Endothelial cell (in vitro differentiated cells): ENCODE measurements at regions not wholly inside any gene's neighbourhood (a gene's known extent, or its start where the extent isn't known, plus 50 kb on each side); places are given as distances from the start of the nearest gene placed in this dataset.
"Not testable (repeated sequence)": the region's sequence is repeated elsewhere in the genome, so short reads cannot be mapped to it uniquely, and the experiment has no call there.

Experiments used
- DNase-seq: peaks from one replicate; pipeline ENCODE4 v3.0.0; 2021; ENCODE audit warnings: low spot score
- H3K27ac Mint-ChIP-seq: one replicate; pipeline ENCODE4 v1.8.0; 2021; ENCODE audit warnings: mixed read lengths, inconsistent platforms; ENCODE audit not compliant: unreplicated experiment
- H3K27me3 Mint-ChIP-seq: one replicate; pipeline ENCODE4 v1.8.0; 2021; ENCODE audit warnings: mild to moderate bottlenecking, moderate library complexity, mixed read lengths, inconsistent platforms; ENCODE audit not compliant: unreplicated experiment
- H3K36me3 Mint-ChIP-seq: one replicate; pipeline ENCODE4 v1.8.0; 2021; ENCODE audit warnings: mild to moderate bottlenecking, low read depth, mixed read lengths, inconsistent platforms; ENCODE audit not compliant: unreplicated experiment
- H3K4me1 Mint-ChIP-seq: one replicate; pipeline ENCODE4 v1.8.0; 2021; ENCODE audit warnings: mild to moderate bottlenecking, mixed read lengths, inconsistent platforms; ENCODE audit not compliant: unreplicated experiment
- H3K4me3 Mint-ChIP-seq: one replicate; pipeline ENCODE4 v1.8.0; 2021; ENCODE audit warnings: mild to moderate bottlenecking, mixed read lengths, inconsistent platforms; ENCODE audit not compliant: unreplicated experiment
- H3K9me3 Mint-ChIP-seq: one replicate; pipeline ENCODE4 v1.8.0; 2021; ENCODE audit warnings: mixed read lengths, inconsistent platforms; ENCODE audit not compliant: unreplicated experiment
- TF ChIP-seq, protein P1 (sequence below): fragments of 200-600 bp; sonication (generic); IDR thresholded peaks from one replicate; pipeline ENCODE4 v1.5.0; 2021; ENCODE audit warnings: antibody characterized with exemption; ENCODE audit not compliant: unreplicated experiment

DNA sequence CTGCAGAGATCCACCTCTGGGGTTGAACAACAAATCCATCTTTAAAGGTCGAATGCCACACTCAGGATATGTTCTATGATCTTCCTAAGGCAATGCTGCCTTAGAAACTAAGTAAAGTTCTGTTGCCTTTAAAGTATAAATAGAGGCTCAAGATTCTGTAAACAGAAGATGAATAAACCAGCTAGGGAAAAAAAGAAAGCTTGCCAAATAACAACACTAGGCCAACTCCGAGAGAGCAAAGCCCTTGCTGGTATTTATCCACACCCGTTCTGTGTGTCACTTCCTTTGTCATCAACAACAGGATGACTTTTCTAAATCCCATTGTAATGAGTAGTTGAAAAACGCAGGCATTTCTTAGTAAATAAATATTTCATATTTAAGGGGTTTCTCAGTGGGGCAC lies 330.0 kb upstream of the GLI3 start:
- no peak overlapping the region for H3K4me3 Mint-ChIP-seq
- H3K9me3 Mint-ChIP-seq: no peaks in the 10 kb centered on the region
- no peak overlapping the region for H3K27ac Mint-ChIP-seq
- DNase-seq: no peak
- H3K36me3 Mint-ChIP-seq: no peaks in the 10 kb centered on the region
- no peaks in the 10 kb centered on the region for H3K4me1 Mint-ChIP-seq
- TF ChIP-seq, protein P1, sequence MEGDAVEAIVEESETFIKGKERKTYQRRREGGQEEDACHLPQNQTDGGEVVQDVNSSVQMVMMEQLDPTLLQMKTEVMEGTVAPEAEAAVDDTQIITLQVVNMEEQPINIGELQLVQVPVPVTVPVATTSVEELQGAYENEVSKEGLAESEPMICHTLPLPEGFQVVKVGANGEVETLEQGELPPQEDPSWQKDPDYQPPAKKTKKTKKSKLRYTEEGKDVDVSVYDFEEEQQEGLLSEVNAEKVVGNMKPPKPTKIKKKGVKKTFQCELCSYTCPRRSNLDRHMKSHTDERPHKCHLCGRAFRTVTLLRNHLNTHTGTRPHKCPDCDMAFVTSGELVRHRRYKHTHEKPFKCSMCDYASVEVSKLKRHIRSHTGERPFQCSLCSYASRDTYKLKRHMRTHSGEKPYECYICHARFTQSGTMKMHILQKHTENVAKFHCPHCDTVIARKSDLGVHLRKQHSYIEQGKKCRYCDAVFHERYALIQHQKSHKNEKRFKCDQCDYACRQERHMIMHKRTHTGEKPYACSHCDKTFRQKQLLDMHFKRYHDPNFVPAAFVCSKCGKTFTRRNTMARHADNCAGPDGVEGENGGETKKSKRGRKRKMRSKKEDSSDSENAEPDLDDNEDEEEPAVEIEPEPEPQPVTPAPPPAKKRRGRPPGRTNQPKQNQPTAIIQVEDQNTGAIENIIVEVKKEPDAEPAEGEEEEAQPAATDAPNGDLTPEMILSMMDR: no peak
- H3K27me3 Mint-ChIP-seq: peaks cover 2% of the 10 kb centered on the region

DNA sequence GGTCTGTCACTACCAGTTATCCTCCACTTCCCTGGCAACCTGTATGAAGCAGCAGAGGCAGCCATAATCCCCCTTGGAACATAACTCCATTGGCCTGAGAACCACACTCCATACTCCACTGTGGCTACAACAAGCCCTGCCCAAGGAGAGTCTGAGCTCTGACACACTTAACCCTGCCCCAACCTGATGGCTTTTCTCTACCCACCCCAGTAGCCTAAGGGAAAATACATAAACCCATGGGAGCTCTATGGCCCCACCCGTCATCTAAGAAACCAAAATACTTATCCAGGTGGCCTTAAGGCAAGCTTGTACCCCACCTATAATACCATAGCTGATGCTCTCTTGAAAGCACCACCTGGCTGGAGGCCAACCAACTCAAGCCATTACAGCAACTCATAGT lies 324.8 kb upstream of the GLI3 start:
- TF ChIP-seq, protein P1: no peak
- no peaks in the 10 kb centered on the region for H3K36me3 Mint-ChIP-seq
- H3K27me3 Mint-ChIP-seq: peaks cover 2% of the 10 kb centered on the region

DNA sequence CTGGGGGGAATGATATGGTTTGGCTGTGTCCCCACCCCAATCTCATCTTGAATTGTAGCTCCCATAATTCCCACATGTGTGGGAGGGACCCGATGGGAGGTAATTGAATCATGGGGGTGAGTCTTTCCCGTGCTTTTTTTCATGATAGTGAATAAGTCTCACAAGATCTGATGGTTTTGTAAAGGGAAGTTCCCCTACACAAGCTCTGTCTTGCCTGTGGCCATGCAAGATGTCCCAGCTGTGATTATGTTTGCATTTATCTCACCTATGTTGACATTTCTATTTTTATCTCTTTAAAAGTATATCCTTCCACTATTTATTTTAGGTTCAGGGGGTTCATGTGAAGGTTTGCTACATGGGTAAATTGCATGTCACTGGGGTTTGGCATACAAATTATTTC lies 323.9 kb upstream of the GLI3 start:
- no peak for DNase-seq
- Mint-ChIP-seq H3K4me1 (no peaks in the 10 kb centered on the region), H3K27ac (no peak overlapping the region), H3K9me3 (no peaks in the 10 kb centered on the region), H3K4me3 (no peak overlapping the region), H3K27me3 (peaks cover 2% of the 10 kb centered on the region), H3K36me3 (no peaks in the 10 kb centered on the region)
- TF ChIP-seq, protein P1: no peak

More for the DNA sequence above, 324.8 kb upstream of the GLI3 start:
- Mint-ChIP-seq H3K27ac (no peak overlapping the region), H3K4me3 (no peak overlapping the region), H3K9me3 (no peaks in the 10 kb centered on the region), H3K4me1 (no peaks in the 10 kb centered on the region)
- no peak for DNase-seq

DNA sequence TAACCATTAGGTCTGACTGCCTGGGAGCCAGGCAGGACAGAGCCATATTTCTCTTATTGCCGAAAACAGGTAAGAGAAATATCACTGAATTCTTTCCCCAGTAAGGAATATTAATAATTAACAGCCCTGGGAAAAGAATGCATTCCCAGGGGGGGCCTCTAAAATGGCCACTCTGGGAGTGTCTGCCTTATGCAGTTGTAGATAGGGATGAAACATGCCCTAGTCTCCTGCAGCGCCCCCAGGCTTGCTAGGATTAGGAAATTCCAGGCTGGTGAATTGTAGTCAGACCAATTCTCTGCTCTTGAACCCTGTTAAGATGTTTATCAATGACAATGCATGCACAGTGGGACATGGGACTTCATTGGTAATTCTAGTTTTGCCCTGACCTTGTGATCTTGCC lies 317.9 kb upstream of the GLI3 start:
- not testable (repeated sequence) for DNase-seq, H3K36me3 Mint-ChIP-seq, H3K27ac Mint-ChIP-seq, H3K4me1 Mint-ChIP-seq, H3K4me3 Mint-ChIP-seq, H3K27me3 Mint-ChIP-seq
- H3K9me3 Mint-ChIP-seq: peaks cover 19% of the 10 kb centered on the region

DNA sequence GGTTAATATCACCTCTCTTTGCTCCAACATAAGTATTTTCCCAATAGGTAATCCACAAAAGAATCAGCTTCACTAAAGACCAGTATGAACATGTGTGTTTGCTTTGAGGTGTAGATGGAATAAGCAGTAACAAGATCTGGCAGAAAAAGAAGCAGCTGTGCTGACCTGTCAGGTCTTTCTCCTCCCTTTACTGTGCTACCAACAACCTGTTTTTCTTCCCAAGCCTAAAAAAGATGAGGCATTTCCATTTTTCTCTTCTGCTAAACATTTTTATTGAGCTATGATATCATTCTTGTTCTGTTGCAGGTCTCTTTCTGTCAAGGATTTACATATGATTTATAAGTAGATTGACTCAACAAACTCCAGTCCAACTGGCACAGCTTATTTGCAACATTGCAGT lies 315.2 kb upstream of the GLI3 start:
- TF ChIP-seq, protein P1: no peak
- no peak overlapping the region for H3K4me3 Mint-ChIP-seq
- no peaks in the 10 kb centered on the region for H3K4me1 Mint-ChIP-seq
- H3K27ac Mint-ChIP-seq: no peak overlapping the region
- H3K36me3 Mint-ChIP-seq: peaks cover 4% of the 10 kb centered on the region
- H3K9me3 Mint-ChIP-seq: peaks cover 19% of the 10 kb centered on the region
- no peak for DNase-seq
- H3K27me3 Mint-ChIP-seq: no peaks in the 10 kb centered on the region
